Neural progenitor cell (in vitro differentiated cells): ENCODE measurements at regions not wholly inside any gene's neighbourhood (a gene's known extent, or its start where the extent isn't known, plus 50 kb on each side); places are given as distances from the start of the nearest gene placed in this dataset.

Experiments
- EZH2 ChIP-seq: fragments of 200-600 bp; sonication (generic); IDR thresholded peaks from 2 replicates; pipeline ENCODE4 v1.6.1; 2017; ENCODE audit warnings: antibody characterized with exemption, mild to moderate bottlenecking, moderate library complexity
- EZH2phosphoT487 ChIP-seq: fragments of 200-600 bp; sonication (generic); IDR thresholded peaks from 2 replicates; pipeline ENCODE4 v1.6.1; 2017; ENCODE audit warnings: antibody characterized with exemption
- TF ChIP-seq, protein P1 (sequence below): fragments of 200-600 bp; sonication (generic); IDR thresholded peaks from 2 replicates; pipeline ENCODE4 v1.5.1; 2017; ENCODE audit warnings: antibody characterized with exemption, mild to moderate bottlenecking

DNA sequence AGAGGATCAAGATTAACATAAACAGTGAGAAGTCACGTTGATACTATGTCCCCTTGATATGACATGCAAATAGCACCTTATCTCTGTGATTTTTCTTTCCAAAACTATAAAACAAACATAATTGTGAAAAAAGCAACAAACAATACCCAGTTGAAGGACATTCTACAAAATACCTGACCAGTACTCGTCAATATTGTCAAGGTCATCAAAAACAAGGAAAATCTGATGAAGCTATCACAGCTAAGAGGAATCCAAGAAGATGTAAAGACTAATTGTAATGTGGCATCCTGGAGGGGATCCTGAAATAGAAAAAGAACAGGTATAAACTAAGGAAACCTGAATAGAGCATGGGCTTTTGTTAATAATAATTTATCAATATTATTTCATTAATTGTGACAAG, 321.5 kb upstream of the MAP2 start:
- no peak for TF ChIP-seq EZH2
- TF ChIP-seq, protein P1, sequence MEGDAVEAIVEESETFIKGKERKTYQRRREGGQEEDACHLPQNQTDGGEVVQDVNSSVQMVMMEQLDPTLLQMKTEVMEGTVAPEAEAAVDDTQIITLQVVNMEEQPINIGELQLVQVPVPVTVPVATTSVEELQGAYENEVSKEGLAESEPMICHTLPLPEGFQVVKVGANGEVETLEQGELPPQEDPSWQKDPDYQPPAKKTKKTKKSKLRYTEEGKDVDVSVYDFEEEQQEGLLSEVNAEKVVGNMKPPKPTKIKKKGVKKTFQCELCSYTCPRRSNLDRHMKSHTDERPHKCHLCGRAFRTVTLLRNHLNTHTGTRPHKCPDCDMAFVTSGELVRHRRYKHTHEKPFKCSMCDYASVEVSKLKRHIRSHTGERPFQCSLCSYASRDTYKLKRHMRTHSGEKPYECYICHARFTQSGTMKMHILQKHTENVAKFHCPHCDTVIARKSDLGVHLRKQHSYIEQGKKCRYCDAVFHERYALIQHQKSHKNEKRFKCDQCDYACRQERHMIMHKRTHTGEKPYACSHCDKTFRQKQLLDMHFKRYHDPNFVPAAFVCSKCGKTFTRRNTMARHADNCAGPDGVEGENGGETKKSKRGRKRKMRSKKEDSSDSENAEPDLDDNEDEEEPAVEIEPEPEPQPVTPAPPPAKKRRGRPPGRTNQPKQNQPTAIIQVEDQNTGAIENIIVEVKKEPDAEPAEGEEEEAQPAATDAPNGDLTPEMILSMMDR = no peak
- TF ChIP-seq EZH2phosphoT487 = no peak
